ENCODE measurements at regions not wholly inside any gene's neighbourhood (a gene's known extent, or its start where the extent isn't known, plus 50 kb on each side); places are given as distances from the start of the nearest gene placed in this dataset.

DNA sequence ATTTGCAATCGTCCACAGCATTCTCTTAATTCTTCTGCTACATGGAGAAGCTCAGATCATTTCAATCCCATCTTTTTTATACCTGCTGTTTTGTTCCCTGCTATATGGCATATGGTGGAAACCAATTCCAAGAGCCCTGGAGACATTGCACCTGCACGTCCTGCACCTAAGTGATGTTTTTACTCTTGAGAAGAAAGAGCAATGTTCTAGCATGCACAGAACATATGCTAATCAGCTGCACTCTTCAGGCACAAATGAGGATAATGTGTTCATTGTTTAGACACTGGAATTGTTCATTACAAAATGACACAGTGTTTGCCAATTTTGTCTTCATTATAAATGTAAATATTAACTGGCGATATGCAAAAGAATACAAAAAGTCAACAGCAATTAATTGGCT lies 935.8 kb downstream of the TLE4 start:
- no peaks in the 10 kb centered on the region for H3K79me2 ChIP-seq (ENCODE audit: insufficient read depth, low read length)
- H3K9me3 ChIP-seq (ENCODE audit: insufficient read depth, low read length): no peaks in the 10 kb centered on the region
- TF ChIP-seq EZH2phosphoT487 (conservative IDR thresholded peaks at IDR 0.05; ENCODE audit: low read length): no peak
- no peak for TF ChIP-seq CTCF (IDR thresholded peaks at IDR 0.05; ENCODE audit: insufficient read depth, low read length, poor library complexity, severe bottlenecking)
- no peaks in the 10 kb centered on the region for H3K36me3 ChIP-seq (ENCODE audit: low read length)
- no peaks in the 10 kb centered on the region for H4K20me1 ChIP-seq (ENCODE audit: low read depth, low read length)
- H3K9ac ChIP-seq (ENCODE audit: low read length): no peak overlapping the region
- no peaks in the 10 kb centered on the region for H3K27me3 ChIP-seq (ENCODE audit: low read length)
- H3F3A ChIP-seq (ENCODE audit: insufficient read depth): no peaks in the 10 kb centered on the region
- no peak overlapping the region for H3K4me3 ChIP-seq (ENCODE audit: insufficient read depth, low read length, poor library complexity, severe bottlenecking)
- no peaks in the 10 kb centered on the region for H3K9me2 ChIP-seq (replicated peaks; ENCODE audit: insufficient read depth, low read length)
- no peak overlapping the region for H3K27ac ChIP-seq (ENCODE audit: low read depth, low read length)
- no peak overlapping the region for H3K4me2 ChIP-seq (ENCODE audit: low read depth, low read length, poor library complexity, severe bottlenecking)
- H2AFZ ChIP-seq (ENCODE audit: low read depth, low read length, severe bottlenecking): no peak overlapping the region

DNA sequence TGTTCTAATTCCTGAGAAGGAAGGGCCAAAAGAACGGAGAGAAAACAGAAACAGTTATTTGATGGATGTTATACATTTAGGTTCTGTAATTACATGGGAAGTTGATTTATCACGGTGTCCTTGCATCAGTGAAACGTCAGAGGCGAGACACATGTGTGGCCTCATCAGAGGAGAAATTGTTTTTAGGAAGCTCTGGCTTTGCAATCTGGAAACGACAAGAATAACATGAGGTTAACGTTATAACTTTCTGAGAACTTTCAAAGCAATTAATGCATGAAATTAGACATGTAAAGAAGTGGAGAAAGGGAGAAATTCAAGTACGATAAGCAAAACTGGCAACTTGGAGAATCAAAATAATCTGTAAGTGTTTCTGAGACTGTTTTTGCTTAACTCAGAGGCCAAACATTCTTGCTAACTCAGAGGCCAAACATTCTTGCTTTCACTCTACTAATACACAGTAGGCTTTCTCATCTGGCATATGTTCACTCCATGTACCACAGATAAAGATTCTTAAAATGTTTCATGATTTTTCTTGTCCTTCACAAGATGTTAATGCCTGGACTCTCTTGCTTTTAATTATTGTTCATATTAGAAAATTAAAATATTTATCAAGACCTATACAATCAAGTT lies 933.0 kb downstream of the TLE4 start:
- H4K20me1 ChIP-seq (ENCODE audit: low read depth, low read length): no peaks in the 10 kb centered on the region
- H3F3A ChIP-seq (ENCODE audit: insufficient read depth): no peaks in the 10 kb centered on the region
- H3K4me2 ChIP-seq (ENCODE audit: low read depth, low read length, poor library complexity, severe bottlenecking): no peak overlapping the region
- no peaks in the 10 kb centered on the region for H3K27me3 ChIP-seq (ENCODE audit: low read length)
- TF ChIP-seq CTCF (IDR thresholded peaks at IDR 0.05; ENCODE audit: insufficient read depth, low read length, poor library complexity, severe bottlenecking) (no peak), EZH2phosphoT487 (conservative IDR thresholded peaks at IDR 0.05; ENCODE audit: low read length) (no peak)
- no peaks in the 10 kb centered on the region for H3K9me2 ChIP-seq (replicated peaks; ENCODE audit: insufficient read depth, low read length)
- no peaks in the 10 kb centered on the region for H3K9me3 ChIP-seq (ENCODE audit: insufficient read depth, low read length)
- no peak overlapping the region for H3K9ac ChIP-seq (ENCODE audit: low read length)
- H3K36me3 ChIP-seq (ENCODE audit: low read length): no peaks in the 10 kb centered on the region
- no peak overlapping the region for H3K4me3 ChIP-seq (ENCODE audit: insufficient read depth, low read length, poor library complexity, severe bottlenecking)
- H3K27ac ChIP-seq (ENCODE audit: low read depth, low read length): no peak overlapping the region
- no peaks in the 10 kb centered on the region for H3K79me2 ChIP-seq (ENCODE audit: insufficient read depth, low read length)
- H2AFZ ChIP-seq (ENCODE audit: low read depth, low read length, severe bottlenecking): no peak overlapping the region

- H3K9ac ChIP-seq (ENCODE audit: low read length): no peak overlapping the region
- TF ChIP-seq CTCF (IDR thresholded peaks at IDR 0.05; ENCODE audit: insufficient read depth, low read length, poor library complexity, severe bottlenecking) (no peak), EZH2phosphoT487 (conservative IDR thresholded peaks at IDR 0.05; ENCODE audit: low read length) (no peak)
Measured at GRCh38 chr9:80503671-80504281, 932.0 kb downstream of the TLE4 start.

More at GRCh38 chr9:80503671-80504281, 932.0 kb downstream of the TLE4 start:
- Histone ChIP-seq H3K36me3 (ENCODE audit: low read length) (no peaks in the 10 kb centered on the region), H3K9me2 (replicated peaks; ENCODE audit: insufficient read depth, low read length) (no peaks in the 10 kb centered on the region), H3K9me3 (ENCODE audit: insufficient read depth, low read length) (no peaks in the 10 kb centered on the region), H3K27ac (ENCODE audit: low read depth, low read length) (no peak overlapping the region), H3K4me3 (ENCODE audit: insufficient read depth, low read length, poor library complexity, severe bottlenecking) (no peak overlapping the region), H4K20me1 (ENCODE audit: low read depth, low read length) (no peaks in the 10 kb centered on the region), H2AFZ (ENCODE audit: low read depth, low read length, severe bottlenecking) (no peak overlapping the region), H3K79me2 (ENCODE audit: insufficient read depth, low read length) (no peaks in the 10 kb centered on the region), H3K27me3 (ENCODE audit: low read length) (no peaks in the 10 kb centered on the region), H3K4me2 (ENCODE audit: low read depth, low read length, poor library complexity, severe bottlenecking) (no peak overlapping the region), H3F3A (ENCODE audit: insufficient read depth) (no peaks in the 10 kb centered on the region)
